IMR-90 (cell line): ENCODE measurements at regions not wholly inside any gene's neighbourhood (a gene's known extent, or its start where the extent isn't known, plus 50 kb on each side); places are given as distances from the start of the nearest gene placed in this dataset.

Source experiments
- ATAC-seq: fragments of 200-7000 bp; cut with Tn5 transposase; 2 replicates; pipeline ENCODE4 v1.9.1; 2020; ENCODE audit warnings: low read depth, mild to moderate bottlenecking, moderate library complexity
- BruUV-seq: library from RNA; stranded (reverse); fragments of 400-500 nt; replicated peaks from 2 replicates; lab custom pipeline; 2021; lab: Mats Ljungman, UMichigan
- CTCF ChIA-PET: fragments of 300-600 bp; formaldehyde crosslinking; extraction: SDS; loops from one replicate; lab custom pipeline; 2021; ENCODE audit warnings: antibody characterized with exemption; lab: Yijun Ruan, JAX
- POLR2A ChIA-PET: fragments of 300-600 bp; sonication (Branson Sonifier 250); formaldehyde crosslinking; loops from one replicate; lab custom pipeline; 2022; ENCODE audit warnings: antibody characterized with exemption; ENCODE audit not compliant: unreplicated experiment; lab: Charles Lee
- DNase-seq: peaks from one replicate; pipeline ENCODE4 v3.0.0; 2013
- H2AFZ ChIP-seq: replicated peaks from 2 replicates; pipeline ENCODE3; 2013; ENCODE audit warnings: low read length, mild to moderate bottlenecking; ENCODE audit not compliant: poor library complexity
- H2AK5ac ChIP-seq: 2 replicates; pipeline ENCODE4 v1.6.1; 2013; ENCODE audit warnings: low read depth, low read length, inconsistent platforms
- H2AK9ac ChIP-seq: replicated peaks from 2 replicates; pipeline ENCODE3; 2013; ENCODE audit warnings: mild to moderate bottlenecking, low read depth, low read length, moderate library complexity; ENCODE audit not compliant: poor library complexity
- H2BK120ac ChIP-seq: 2 replicates; pipeline ENCODE4 v1.6.1; 2013; ENCODE audit warnings: low read depth, low read length, inconsistent platforms
- H2BK15ac ChIP-seq: 3 replicates; pipeline ENCODE4 v1.6.1; 2013; ENCODE audit warnings: low read depth, low read length, inconsistent platforms
- H2BK20ac ChIP-seq: 2 replicates; pipeline ENCODE4 v1.6.1; 2013; ENCODE audit warnings: low read depth, mild to moderate bottlenecking, inconsistent platforms, low read length, moderate library complexity
- H2BK5ac ChIP-seq: 2 replicates; pipeline ENCODE4 v1.6.1; 2013; ENCODE audit warnings: mild to moderate bottlenecking, low read depth, low read length, inconsistent platforms; ENCODE audit not compliant: poor library complexity, severe bottlenecking
- H3K14ac ChIP-seq: replicated peaks from 2 replicates; pipeline ENCODE4 v1.6.1; 2013; ENCODE audit warnings: low read depth, low read length, inconsistent platforms
- H3K18ac ChIP-seq: 2 replicates; pipeline ENCODE4 v1.6.1; 2013; ENCODE audit warnings: low read depth, low read length, control low read depth
- H3K23ac ChIP-seq: 2 replicates; pipeline ENCODE4 v1.6.1; 2013; ENCODE audit warnings: low read depth, low read length, inconsistent platforms
- H3K27ac ChIP-seq: 2 replicates; pipeline ENCODE4 v1.5.1; 2013; ENCODE audit warnings: mild to moderate bottlenecking, control low read depth, low read length; ENCODE audit not compliant: insufficient read depth
- H3K27me3 ChIP-seq: 2 replicates; pipeline ENCODE4 v1.6.1; 2013; ENCODE audit warnings: low read length; ENCODE audit not compliant: control insufficient read depth, insufficient read depth
- H3K36me3 ChIP-seq: 2 replicates; pipeline ENCODE4 v1.6.1; 2013; ENCODE audit warnings: low read length, mixed read lengths; ENCODE audit not compliant: control insufficient read depth, insufficient read depth
- H3K4ac ChIP-seq: 2 replicates; pipeline ENCODE4 v1.6.1; 2013; ENCODE audit warnings: low read depth, low read length, inconsistent platforms
- H3K4me1 ChIP-seq: 2 replicates; pipeline ENCODE4 v1.6.1; 2013; ENCODE audit warnings: low read length, mixed read lengths; ENCODE audit not compliant: control insufficient read depth, insufficient read depth
- H3K4me2 ChIP-seq: 2 replicates; pipeline ENCODE4 v1.6.1; 2013; ENCODE audit warnings: low read depth, mild to moderate bottlenecking, control low read depth, low read length, moderate library complexity
- H3K4me3 ChIP-seq: 2 replicates; pipeline ENCODE4 v1.5.1; 2013; ENCODE audit warnings: low read depth, mild to moderate bottlenecking, control low read depth, low read length, moderate library complexity; ENCODE audit not compliant: insufficient read depth
- H3K56ac ChIP-seq: 2 replicates; pipeline ENCODE4 v1.6.1; 2013; ENCODE audit warnings: low read length, inconsistent platforms; ENCODE audit not compliant: insufficient read depth; ENCODE audit errors: extremely low read depth
- H3K79me1 ChIP-seq, 2 experiments: 2 replicates each; pipeline ENCODE4 v1.6.1; 2013; ENCODE audit warnings: low read length in 2 of 2, inconsistent platforms in 1 of 2, low read depth in 1 of 2
- H3K9ac ChIP-seq: 2 replicates; pipeline ENCODE4 v1.6.1; 2013; ENCODE audit warnings: low read depth, low read length, control low read depth
- H3K9me1 ChIP-seq: 2 replicates; pipeline ENCODE4 v1.6.1; 2013; ENCODE audit warnings: low read length, inconsistent platforms; ENCODE audit not compliant: insufficient read depth
- H3K9me3 ChIP-seq: 2 replicates; pipeline ENCODE4 v1.6.1; 2013; ENCODE audit warnings: low read length; ENCODE audit not compliant: control insufficient read depth, insufficient read depth
- H4K20me1 ChIP-seq: 2 replicates; pipeline ENCODE4 v1.6.1; 2013; ENCODE audit warnings: low read length, inconsistent platforms; ENCODE audit not compliant: insufficient read depth
- H4K5ac ChIP-seq: 2 replicates; pipeline ENCODE4 v1.6.1; 2013; ENCODE audit warnings: mild to moderate bottlenecking, low read depth, low read length, control low read depth
- H4K8ac ChIP-seq, 2 experiments: 2 replicates each; pipeline ENCODE4 v1.6.1; 2013; ENCODE audit warnings: low read depth in 2 of 2, low read length in 2 of 2, control low read depth in 1 of 2, inconsistent platforms in 1 of 2
- H4K91ac ChIP-seq: 2 replicates; pipeline ENCODE4 v1.6.1; 2013; ENCODE audit warnings: low read depth, low read length, inconsistent platforms; ENCODE audit not compliant: insufficient read depth
- BHLHE40 ChIP-seq: fragments of 150-350 bp; IDR thresholded peaks from 2 replicates; pipeline ENCODE4 v1.6.1; 2016; ENCODE audit warnings: mild to moderate bottlenecking, low read depth, low read length
- MAZ ChIP-seq: IDR thresholded peaks from 2 replicates; pipeline ENCODE4 v1.6.1; 2012; ENCODE audit warnings: low read depth, mild to moderate bottlenecking, low read length, improper control_type of control experiment, moderate library complexity, borderline replicate concordance
- WGBS, 2 experiments: methylation state at CpG; one replicate each; pipeline versions ENCODE4 v1.1.5 to v1.1.7; 2013; ENCODE audit warnings: missing lambda C conversion rate in 2 of 2; ENCODE audit not compliant: insufficient read length in 1 of 2; ENCODE audit errors: extremely low coverage in 2 of 2; 5-methylcytosine and 5-hydroxymethylcytosine counted together
- dilution Hi-C: fragments of 300-500 bp; cut with HindIII; formaldehyde crosslinking; loops from one replicate; pipeline ENCODE4 v1.14.3; 2018; ENCODE audit warnings: low sequenced_read_pairs; ENCODE audit not compliant: unreplicated experiment
- in situ Hi-C: fragments of 300-500 bp; cut with MboI; formaldehyde crosslinking; loops from 3 replicates; pipeline ENCODE4 v1.14.3; 2019; ENCODE audit warnings: low sequenced_read_pairs, inconsistent platforms, mixed read lengths
- intact Hi-C: fragments of 100-400 bp; cut with micrococcal nuclease; formaldehyde crosslinking; loops from 2 replicates; pipeline ENCODE4 v1.10.0; 2022

- no peaks in the 10 kb centered on the region for H3K27me3 ChIP-seq
- no peak overlapping the region for H4K91ac ChIP-seq
- no peaks in the 10 kb centered on the region for H3K79me1 ChIP-seq
- H2BK5ac ChIP-seq = no peak overlapping the region
- no TSS peak for BruUV-seq
- H3K4ac ChIP-seq = no peak overlapping the region
- H3K56ac ChIP-seq = no peak overlapping the region
- no peak overlapping the region for H3K9ac ChIP-seq
- no peak overlapping the region for H4K8ac ChIP-seq
- no peak overlapping the region for H4K5ac ChIP-seq
- H3K36me3 ChIP-seq = no peaks in the 10 kb centered on the region
- no peak overlapping the region for H3K18ac ChIP-seq
- no peaks in the 10 kb centered on the region for H4K20me1 ChIP-seq
- no peak overlapping the region for H2AK5ac ChIP-seq
- TF ChIP-seq BHLHE40 (no peak), MAZ (no peak)
- intact Hi-C loops (no loop called here), in situ Hi-C loops (no loop called here), dilution Hi-C loops (no loop called here)
- H3K4me1 ChIP-seq = no peaks in the 10 kb centered on the region
- no peak overlapping the region for H2BK120ac ChIP-seq
- H3K4me2 ChIP-seq = no peak overlapping the region
- H2BK15ac ChIP-seq = no peak overlapping the region
- H2AK9ac ChIP-seq = no peak overlapping the region
- no peak overlapping the region for H3K27ac ChIP-seq
- H3K9me3 ChIP-seq = no peaks in the 10 kb centered on the region
- H2AFZ ChIP-seq = no peak overlapping the region
- no CpG with 5 or more reads among the region's 1 CpG for WGBS, 2 experiments
- H2BK20ac ChIP-seq = no peak overlapping the region
- ChIA-PET CTCF (interaction anchor here (1.1 kb wide), 1 partner anchor 9 kb away, joined by 4 read pairs; no protein-coding TSS in a partner anchor), POLR2A (no interaction called here)
- H3K14ac ChIP-seq = no peak overlapping the region
- no peak overlapping the region for H3K23ac ChIP-seq
- no peak for DNase-seq
- H3K4me3 ChIP-seq = no peak overlapping the region
- no peak for ATAC-seq
- no peaks in the 10 kb centered on the region for H3K9me1 ChIP-seq
These were observed 225.9 kb upstream of the GOT2 start for GRCh38 chr16:58960034-58960433.
